RWPE2 (cell line): ENCODE measurements at regions not wholly inside any gene's neighbourhood (a gene's known extent, or its start where the extent isn't known, plus 50 kb on each side); places are given as distances from the start of the nearest gene placed in this dataset.

Source experiments
- ATAC-seq: fragments of 200-7000 bp; cut with Tn5 transposase; 3 replicates; pipeline ENCODE4 v1.9.1; 2021; ENCODE audit warnings: low read depth
- DNase-seq: peaks from one replicate; pipeline ENCODE4 v3.0.0-alpha.2; 2020; ENCODE audit warnings: low spot score
- H3K27ac ChIP-seq: fragments of 450-650 bp; 2 replicates; pipeline ENCODE4 v1.5.1; 2017; ENCODE audit warnings: mild to moderate bottlenecking; ENCODE audit not compliant: poor library complexity, severe bottlenecking
- H3K27me3 ChIP-seq: fragments of 250-450 bp; sonication (Bioruptor Pico); 2 replicates; pipeline ENCODE4 v1.5.1; 2021; ENCODE audit warnings: mild to moderate bottlenecking, moderate library complexity; ENCODE audit not compliant: insufficient read depth, poor library complexity, severe bottlenecking
- H3K36me3 ChIP-seq: fragments of 250-450 bp; sonication (Bioruptor Pico); 2 replicates; pipeline ENCODE4 v1.5.1; 2020; ENCODE audit warnings: low read depth, mild to moderate bottlenecking, moderate library complexity
- H3K4me1 ChIP-seq: fragments of 250-450 bp; sonication (Bioruptor Pico); 2 replicates; pipeline ENCODE4 v1.5.1; 2021; ENCODE audit warnings: mild to moderate bottlenecking, moderate library complexity; ENCODE audit not compliant: insufficient read depth, poor library complexity, severe bottlenecking
- H3K4me3 ChIP-seq: fragments of 250-450 bp; sonication (Bioruptor Pico); 2 replicates; pipeline ENCODE4 v1.5.1; 2021; ENCODE audit warnings: mild to moderate bottlenecking, moderate library complexity; ENCODE audit not compliant: severe bottlenecking
- H3K9me3 ChIP-seq: fragments of 250-450 bp; sonication (Bioruptor Pico); 2 replicates; pipeline ENCODE4 v1.5.1; 2021; ENCODE audit warnings: mild to moderate bottlenecking, moderate library complexity; ENCODE audit not compliant: severe bottlenecking
- TF ChIP-seq, protein P1 (sequence below): fragments of 450-650 bp; IDR thresholded peaks from one replicate; pipeline ENCODE4 v1.5.1; 2017; ENCODE audit warnings: mild to moderate bottlenecking, moderate library complexity; ENCODE audit not compliant: poor library complexity, severe bottlenecking

- no peaks in the 10 kb centered on the region for H3K9me3 ChIP-seq
- no peak for ATAC-seq
- no peak for DNase-seq
- H3K27ac ChIP-seq, result no peak overlapping the region
- no peaks in the 10 kb centered on the region for H3K36me3 ChIP-seq
- TF ChIP-seq, protein P1, sequence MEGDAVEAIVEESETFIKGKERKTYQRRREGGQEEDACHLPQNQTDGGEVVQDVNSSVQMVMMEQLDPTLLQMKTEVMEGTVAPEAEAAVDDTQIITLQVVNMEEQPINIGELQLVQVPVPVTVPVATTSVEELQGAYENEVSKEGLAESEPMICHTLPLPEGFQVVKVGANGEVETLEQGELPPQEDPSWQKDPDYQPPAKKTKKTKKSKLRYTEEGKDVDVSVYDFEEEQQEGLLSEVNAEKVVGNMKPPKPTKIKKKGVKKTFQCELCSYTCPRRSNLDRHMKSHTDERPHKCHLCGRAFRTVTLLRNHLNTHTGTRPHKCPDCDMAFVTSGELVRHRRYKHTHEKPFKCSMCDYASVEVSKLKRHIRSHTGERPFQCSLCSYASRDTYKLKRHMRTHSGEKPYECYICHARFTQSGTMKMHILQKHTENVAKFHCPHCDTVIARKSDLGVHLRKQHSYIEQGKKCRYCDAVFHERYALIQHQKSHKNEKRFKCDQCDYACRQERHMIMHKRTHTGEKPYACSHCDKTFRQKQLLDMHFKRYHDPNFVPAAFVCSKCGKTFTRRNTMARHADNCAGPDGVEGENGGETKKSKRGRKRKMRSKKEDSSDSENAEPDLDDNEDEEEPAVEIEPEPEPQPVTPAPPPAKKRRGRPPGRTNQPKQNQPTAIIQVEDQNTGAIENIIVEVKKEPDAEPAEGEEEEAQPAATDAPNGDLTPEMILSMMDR, result no peak
- H3K27me3 ChIP-seq, result no peaks in the 10 kb centered on the region
- peaks cover 19% of the 10 kb centered on the region for H3K4me1 ChIP-seq
- H3K4me3 ChIP-seq, result no peak overlapping the region
Observed at GRCh38 chr4:14337892-14338584, 664.2 kb upstream of the CPEB2 start.

- no peaks in the 10 kb centered on the region for H3K27me3 ChIP-seq
- ATAC-seq, result no peak
- H3K4me3 ChIP-seq, result no peak overlapping the region
- TF ChIP-seq, protein P1, result no peak
- H3K9me3 ChIP-seq, result no peaks in the 10 kb centered on the region
- no peak for DNase-seq
- H3K4me1 ChIP-seq, result peaks cover 14% of the 10 kb centered on the region
- H3K36me3 ChIP-seq, result no peaks in the 10 kb centered on the region
- no peak overlapping the region for H3K27ac ChIP-seq
Observed at GRCh38 chr4:14338585-14339265, 663.6 kb upstream of the CPEB2 start.

- ATAC-seq, result no peak
- peaks cover 11% of the 10 kb centered on the region for H3K4me1 ChIP-seq
- TF ChIP-seq, protein P1, result no peak
Observed at GRCh38 chr4:14339715-14340114, 662.6 kb upstream of the CPEB2 start.

DNA sequence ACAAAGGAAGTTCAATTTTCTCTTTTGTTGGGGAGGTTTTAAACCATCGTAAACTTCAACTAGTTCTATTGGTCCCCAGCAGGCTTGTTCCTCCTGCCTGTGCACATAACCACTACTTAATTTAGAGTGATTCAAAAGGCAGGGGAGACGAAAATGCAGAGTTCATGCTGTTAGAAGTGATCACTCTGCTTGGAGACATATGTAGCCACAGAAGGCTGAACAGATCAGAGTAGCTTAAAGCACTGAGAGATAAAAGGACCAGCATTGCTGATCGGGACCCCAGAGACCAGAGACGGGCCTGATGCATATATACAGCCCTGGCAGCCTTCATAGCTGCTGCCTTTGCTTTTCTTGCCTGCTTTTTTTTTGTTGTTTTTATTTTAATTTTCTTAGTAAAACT is 662.0 kb upstream of the CPEB2 start:
- no peak for ATAC-seq
- no peak for DNase-seq

More at GRCh38 chr4:14339715-14340114, 662.6 kb upstream of the CPEB2 start:
- Histone ChIP-seq H3K9me3 (no peaks in the 10 kb centered on the region), H3K27me3 (no peaks in the 10 kb centered on the region), H3K36me3 (no peaks in the 10 kb centered on the region), H3K4me3 (no peak overlapping the region), H3K27ac (no peak overlapping the region)
- no peak for DNase-seq

More for the DNA sequence above, 662.0 kb upstream of the CPEB2 start:
- Histone ChIP-seq H3K27ac (no peak overlapping the region), H3K36me3 (no peaks in the 10 kb centered on the region), H3K27me3 (no peaks in the 10 kb centered on the region), H3K4me3 (no peak overlapping the region), H3K4me1 (peaks cover 11% of the 10 kb centered on the region), H3K9me3 (no peaks in the 10 kb centered on the region)
- TF ChIP-seq, protein P1, result no peak
